ENCODE measurements at regions not wholly inside any gene's neighbourhood (a gene's known extent, or its start where the extent isn't known, plus 50 kb on each side); places are given as distances from the start of the nearest gene placed in this dataset.

DNA sequence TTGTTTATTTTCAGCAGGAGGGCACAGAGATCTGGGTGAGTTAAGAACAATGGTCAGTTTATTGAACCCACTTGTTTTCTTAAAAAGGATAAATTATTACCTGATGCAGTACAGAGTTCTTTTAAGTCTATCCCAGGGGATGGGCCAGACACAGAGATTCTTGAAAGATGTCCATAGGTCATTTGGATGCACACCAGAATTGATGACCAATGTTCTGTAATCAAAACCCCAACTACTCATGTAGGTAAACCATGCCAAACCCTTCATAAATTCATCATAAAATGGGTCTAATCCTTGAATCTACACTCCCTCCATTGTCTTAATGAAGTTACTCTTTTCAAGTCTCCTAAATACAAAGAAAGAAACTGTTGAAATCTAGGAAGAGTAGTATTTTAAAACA lies 273.0 kb upstream of the COL8A1 start:
- Mint-ChIP-seq H3K27me3 (ENCODE audit: unreplicated experiment) (peaks cover 3% of the 10 kb centered on the region), H3K27ac (ENCODE audit: unreplicated experiment) (no peak overlapping the region), H3K4me1 (ENCODE audit: unreplicated experiment) (peaks cover 3% of the 10 kb centered on the region), H3K9me3 (ENCODE audit: unreplicated experiment) (no peaks in the 10 kb centered on the region), H3K4me3 (ENCODE audit: unreplicated experiment) (no peak overlapping the region), H3K36me3 (ENCODE audit: low read depth, unreplicated experiment) (no peaks in the 10 kb centered on the region)
- TF ChIP-seq, protein P1, sequence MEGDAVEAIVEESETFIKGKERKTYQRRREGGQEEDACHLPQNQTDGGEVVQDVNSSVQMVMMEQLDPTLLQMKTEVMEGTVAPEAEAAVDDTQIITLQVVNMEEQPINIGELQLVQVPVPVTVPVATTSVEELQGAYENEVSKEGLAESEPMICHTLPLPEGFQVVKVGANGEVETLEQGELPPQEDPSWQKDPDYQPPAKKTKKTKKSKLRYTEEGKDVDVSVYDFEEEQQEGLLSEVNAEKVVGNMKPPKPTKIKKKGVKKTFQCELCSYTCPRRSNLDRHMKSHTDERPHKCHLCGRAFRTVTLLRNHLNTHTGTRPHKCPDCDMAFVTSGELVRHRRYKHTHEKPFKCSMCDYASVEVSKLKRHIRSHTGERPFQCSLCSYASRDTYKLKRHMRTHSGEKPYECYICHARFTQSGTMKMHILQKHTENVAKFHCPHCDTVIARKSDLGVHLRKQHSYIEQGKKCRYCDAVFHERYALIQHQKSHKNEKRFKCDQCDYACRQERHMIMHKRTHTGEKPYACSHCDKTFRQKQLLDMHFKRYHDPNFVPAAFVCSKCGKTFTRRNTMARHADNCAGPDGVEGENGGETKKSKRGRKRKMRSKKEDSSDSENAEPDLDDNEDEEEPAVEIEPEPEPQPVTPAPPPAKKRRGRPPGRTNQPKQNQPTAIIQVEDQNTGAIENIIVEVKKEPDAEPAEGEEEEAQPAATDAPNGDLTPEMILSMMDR (IDR thresholded peaks at IDR 0.05; ENCODE audit: unreplicated experiment): no peak
- DNase-seq (ENCODE audit: low spot score): no peak

DNA sequence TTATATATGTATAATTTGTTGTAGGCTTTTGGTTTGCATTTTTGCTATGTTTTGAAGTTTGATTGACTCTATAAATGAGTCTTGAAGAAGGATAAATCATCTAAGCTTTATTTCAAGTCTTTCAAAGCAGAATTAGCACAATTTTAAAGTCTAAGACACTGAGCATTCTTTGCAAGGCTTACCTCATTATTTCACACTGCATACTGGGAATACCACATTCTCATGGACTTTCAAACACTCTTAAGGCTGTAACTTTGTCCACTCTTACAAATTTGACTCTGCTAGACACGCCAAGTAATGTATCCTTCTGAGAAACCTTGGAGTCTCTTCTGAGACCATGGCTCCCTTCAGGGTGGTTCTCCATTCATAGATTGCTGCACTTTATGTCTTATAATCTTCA lies 281.3 kb upstream of the COL8A1 start:
- no peak for DNase-seq (ENCODE audit: low spot score)
- Mint-ChIP-seq H3K4me1 (ENCODE audit: unreplicated experiment) (peaks cover 8% of the 10 kb centered on the region), H3K27ac (ENCODE audit: unreplicated experiment) (no peak overlapping the region), H3K9me3 (ENCODE audit: unreplicated experiment) (no peaks in the 10 kb centered on the region), H3K4me3 (ENCODE audit: unreplicated experiment) (no peak overlapping the region), H3K27me3 (ENCODE audit: unreplicated experiment) (peaks cover 2% of the 10 kb centered on the region), H3K36me3 (ENCODE audit: low read depth, unreplicated experiment) (no peaks in the 10 kb centered on the region)
- TF ChIP-seq, protein P1 (IDR thresholded peaks at IDR 0.05; ENCODE audit: unreplicated experiment): no peak

DNA sequence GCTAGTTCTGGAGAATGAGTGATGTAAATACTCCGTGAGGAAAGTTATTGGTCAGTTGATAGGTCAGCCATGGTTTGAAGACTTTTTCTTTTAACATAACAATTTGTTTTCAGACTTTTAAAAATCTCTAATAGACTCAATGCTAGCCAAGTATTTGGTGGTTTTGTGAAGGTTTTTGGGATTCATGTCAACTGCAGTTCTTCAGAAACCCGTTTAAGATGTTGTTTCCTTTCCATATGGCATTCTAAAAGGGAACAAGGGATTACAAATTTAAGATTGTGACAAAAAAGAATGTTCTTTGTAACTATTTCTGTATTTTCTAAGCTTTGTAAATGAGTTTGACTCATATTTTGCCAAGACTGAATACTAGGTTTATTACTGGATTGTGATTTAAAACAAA lies 281.7 kb upstream of the COL8A1 start:
- Mint-ChIP-seq H3K27me3 (ENCODE audit: unreplicated experiment) (peaks cover 2% of the 10 kb centered on the region), H3K27ac (ENCODE audit: unreplicated experiment) (no peak overlapping the region), H3K4me1 (ENCODE audit: unreplicated experiment) (peaks cover 5% of the 10 kb centered on the region), H3K4me3 (ENCODE audit: unreplicated experiment) (no peak overlapping the region), H3K36me3 (ENCODE audit: low read depth, unreplicated experiment) (no peaks in the 10 kb centered on the region), H3K9me3 (ENCODE audit: unreplicated experiment) (no peaks in the 10 kb centered on the region)
- TF ChIP-seq, protein P1 (IDR thresholded peaks at IDR 0.05; ENCODE audit: unreplicated experiment): no peak
- no peak for DNase-seq (ENCODE audit: low spot score)

DNA sequence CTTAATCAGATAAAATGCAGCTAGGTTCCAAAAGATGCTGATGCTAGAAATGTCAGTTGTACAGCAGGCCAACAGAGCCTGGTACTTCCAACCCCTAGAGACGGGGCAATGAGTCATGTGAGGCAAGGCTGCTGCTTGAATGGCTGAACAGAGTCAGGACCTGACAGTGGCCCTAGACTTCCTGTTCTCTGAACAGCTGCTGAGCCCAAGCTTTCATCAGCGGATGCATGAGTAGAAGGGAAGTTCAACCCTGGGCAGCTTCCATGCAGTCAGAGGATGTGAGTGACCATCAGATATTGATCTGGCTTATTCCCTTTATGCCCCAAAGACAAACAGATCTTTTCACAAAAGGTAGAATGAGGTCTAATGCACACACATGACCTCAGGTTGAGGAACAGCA lies 282.9 kb upstream of the COL8A1 start:
- no peak overlapping the region for H3K27ac Mint-ChIP-seq (ENCODE audit: unreplicated experiment)
- peaks cover 5% of the 10 kb centered on the region for H3K4me1 Mint-ChIP-seq (ENCODE audit: unreplicated experiment)
- no peak overlapping the region for H3K4me3 Mint-ChIP-seq (ENCODE audit: unreplicated experiment)
- no peaks in the 10 kb centered on the region for H3K9me3 Mint-ChIP-seq (ENCODE audit: unreplicated experiment)
- TF ChIP-seq, protein P1 (IDR thresholded peaks at IDR 0.05; ENCODE audit: unreplicated experiment): no peak
- no peak for DNase-seq (ENCODE audit: low spot score)
- H3K27me3 Mint-ChIP-seq (ENCODE audit: unreplicated experiment): peaks cover 2% of the 10 kb centered on the region
- no peaks in the 10 kb centered on the region for H3K36me3 Mint-ChIP-seq (ENCODE audit: low read depth, unreplicated experiment)

DNA sequence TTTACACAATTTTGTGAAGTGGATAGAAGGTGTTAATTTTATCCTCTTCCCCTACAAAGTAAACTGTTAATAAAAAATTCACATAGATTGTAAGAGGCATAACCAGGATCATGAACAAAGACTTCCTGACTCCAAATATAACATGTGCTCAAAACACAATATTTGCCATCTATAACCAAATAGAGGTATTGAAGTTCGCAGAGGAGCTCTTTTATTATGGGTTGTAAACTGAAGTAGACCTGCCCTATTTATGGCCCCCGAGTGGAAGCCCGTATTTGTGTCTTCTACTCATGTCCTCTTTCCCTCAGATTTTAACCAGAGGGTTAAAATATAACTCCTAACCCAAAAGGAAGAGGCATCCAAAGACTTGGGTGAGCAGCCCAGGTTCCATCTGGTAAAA lies 285.6 kb upstream of the COL8A1 start:
- no peak for DNase-seq (ENCODE audit: low spot score)
- Mint-ChIP-seq H3K27me3 (ENCODE audit: unreplicated experiment) (peaks cover 2% of the 10 kb centered on the region), H3K4me3 (ENCODE audit: unreplicated experiment) (no peak overlapping the region), H3K27ac (ENCODE audit: unreplicated experiment) (no peak overlapping the region), H3K36me3 (ENCODE audit: low read depth, unreplicated experiment) (no peaks in the 10 kb centered on the region), H3K4me1 (ENCODE audit: unreplicated experiment) (peaks cover 8% of the 10 kb centered on the region), H3K9me3 (ENCODE audit: unreplicated experiment) (no peaks in the 10 kb centered on the region)
- TF ChIP-seq, protein P1 (IDR thresholded peaks at IDR 0.05; ENCODE audit: unreplicated experiment): no peak

Data from endothelial cell (in vitro differentiated cells).